ENCODE measurements at regions not wholly inside any gene's neighbourhood (a gene's known extent, or its start where the extent isn't known, plus 50 kb on each side); places are given as distances from the start of the nearest gene placed in this dataset.

DNA sequence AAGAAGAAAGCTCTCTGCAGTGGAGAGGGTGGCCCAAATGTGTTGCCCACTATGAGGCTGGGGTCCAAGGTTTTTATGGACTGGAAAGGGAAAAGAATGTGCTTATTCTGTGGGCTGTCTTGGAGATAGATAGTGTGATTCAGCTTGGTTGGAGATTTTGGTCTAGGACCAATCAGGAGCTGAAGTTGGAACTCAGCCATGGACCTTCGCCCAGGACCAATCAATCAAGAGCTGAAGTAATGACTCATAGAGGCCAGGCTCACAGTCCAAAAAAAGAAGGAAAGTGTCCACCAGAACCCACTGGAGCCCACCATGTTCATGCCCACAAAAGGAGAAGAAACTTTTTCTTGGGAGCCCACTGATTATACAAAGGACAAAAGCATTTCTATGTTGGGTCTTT, 369.5 kb downstream of the UBE2NL start:
- TF ChIP-seq, protein P1, sequence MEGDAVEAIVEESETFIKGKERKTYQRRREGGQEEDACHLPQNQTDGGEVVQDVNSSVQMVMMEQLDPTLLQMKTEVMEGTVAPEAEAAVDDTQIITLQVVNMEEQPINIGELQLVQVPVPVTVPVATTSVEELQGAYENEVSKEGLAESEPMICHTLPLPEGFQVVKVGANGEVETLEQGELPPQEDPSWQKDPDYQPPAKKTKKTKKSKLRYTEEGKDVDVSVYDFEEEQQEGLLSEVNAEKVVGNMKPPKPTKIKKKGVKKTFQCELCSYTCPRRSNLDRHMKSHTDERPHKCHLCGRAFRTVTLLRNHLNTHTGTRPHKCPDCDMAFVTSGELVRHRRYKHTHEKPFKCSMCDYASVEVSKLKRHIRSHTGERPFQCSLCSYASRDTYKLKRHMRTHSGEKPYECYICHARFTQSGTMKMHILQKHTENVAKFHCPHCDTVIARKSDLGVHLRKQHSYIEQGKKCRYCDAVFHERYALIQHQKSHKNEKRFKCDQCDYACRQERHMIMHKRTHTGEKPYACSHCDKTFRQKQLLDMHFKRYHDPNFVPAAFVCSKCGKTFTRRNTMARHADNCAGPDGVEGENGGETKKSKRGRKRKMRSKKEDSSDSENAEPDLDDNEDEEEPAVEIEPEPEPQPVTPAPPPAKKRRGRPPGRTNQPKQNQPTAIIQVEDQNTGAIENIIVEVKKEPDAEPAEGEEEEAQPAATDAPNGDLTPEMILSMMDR (IDR thresholded peaks at IDR 0.05): no peak
- intact Hi-C loops (cut with DNase I): no loop called here
- no peak for ATAC-seq
- Histone ChIP-seq H3K9me3 (peaks cover 2% of the 10 kb centered on the region), H3K27me3 (ENCODE audit: insufficient read depth in 3 of 3, low read length in 2 of 3) (no peaks in the 10 kb centered on the region), H3K4me3 (no peak overlapping the region), H3K27ac (no peak overlapping the region), H3K36me3 (ENCODE audit: insufficient read depth in 1 of 2, low read depth in 1 of 2) (no peaks in the 10 kb centered on the region), H3K4me1 (no peaks in the 10 kb centered on the region)
- DNase-seq: no peak
- 63 to 89% (median 85%) methylated on average over 1 of the region's 1 CpG for WGBS, 3 donors

DNA sequence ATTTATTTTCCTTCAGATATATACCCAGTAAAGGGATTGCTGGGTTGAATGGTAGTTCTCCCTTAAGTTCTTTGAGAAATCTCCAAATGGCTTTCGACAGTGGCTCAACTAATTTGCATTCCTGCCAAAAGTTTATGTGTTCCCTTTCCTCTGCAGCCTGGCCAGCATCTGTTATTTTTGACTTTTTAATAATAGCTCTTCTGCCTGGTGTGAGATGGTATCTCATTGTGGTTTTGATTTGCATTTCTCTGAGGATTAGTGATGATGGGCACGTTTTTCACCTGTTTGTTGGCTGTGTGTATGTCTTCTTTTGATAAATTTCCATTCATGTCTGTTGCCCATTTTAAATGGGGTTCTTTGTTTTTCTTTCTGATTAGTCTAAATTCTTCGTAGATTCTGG, 375.2 kb downstream of the UBE2NL start:
- WGBS, 3 donors: 35 to 49% (median 42%) methylated on average over 3 of the region's 3 CpGs
- Histone ChIP-seq H3K27ac (no peak overlapping the region), H3K4me3 (no peak overlapping the region), H3K9me3 (no peaks in the 10 kb centered on the region), H3K36me3 (ENCODE audit: insufficient read depth in 1 of 2, low read depth in 1 of 2) (no peaks in the 10 kb centered on the region), H3K4me1 (no peaks in the 10 kb centered on the region), H3K27me3 (ENCODE audit: insufficient read depth in 3 of 3, low read length in 2 of 3) (no peaks in the 10 kb centered on the region)
- TF ChIP-seq, protein P1 (IDR thresholded peaks at IDR 0.05): no peak
- DNase-seq (no peak), ATAC-seq (no peak)
- intact Hi-C loops (cut with DNase I): no loop called here

DNA sequence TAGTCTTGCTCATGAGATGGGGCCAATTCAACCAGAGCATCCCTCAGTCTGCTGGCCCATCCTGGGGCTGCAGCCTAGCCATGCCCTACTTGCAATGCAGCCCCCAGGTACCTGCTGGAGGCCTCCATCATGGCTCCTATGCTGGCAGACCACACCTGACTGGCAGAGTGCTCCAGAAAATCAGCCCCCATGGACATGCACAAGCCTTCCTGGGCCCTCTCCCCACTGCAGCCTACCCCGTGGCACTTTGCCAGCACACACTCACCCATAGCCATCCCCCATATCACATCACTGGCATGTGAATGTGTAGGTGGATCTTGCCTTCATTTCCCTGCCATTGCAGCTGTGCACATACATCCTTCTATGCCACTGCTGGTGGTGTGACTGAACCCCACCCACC, 381.8 kb downstream of the UBE2NL start:
- 54 to 69% (median 67%) methylated on average over 1 of the region's 1 CpG for WGBS, 3 donors
- H3K9me3 ChIP-seq: no peaks in the 10 kb centered on the region
- no peaks in the 10 kb centered on the region for H3K36me3 ChIP-seq (ENCODE audit: insufficient read depth in 1 of 2, low read depth in 1 of 2)
- intact Hi-C loops (cut with DNase I): no loop called here
- no peak for ATAC-seq
- TF ChIP-seq, protein P1 (IDR thresholded peaks at IDR 0.05): no peak
- no peaks in the 10 kb centered on the region for H3K4me1 ChIP-seq
- H3K4me3 ChIP-seq: no peak overlapping the region
- H3K27ac ChIP-seq: no peak overlapping the region
- DNase-seq: no peak
- H3K27me3 ChIP-seq (ENCODE audit: insufficient read depth in 3 of 3, low read length in 2 of 3): no peaks in the 10 kb centered on the region

DNA sequence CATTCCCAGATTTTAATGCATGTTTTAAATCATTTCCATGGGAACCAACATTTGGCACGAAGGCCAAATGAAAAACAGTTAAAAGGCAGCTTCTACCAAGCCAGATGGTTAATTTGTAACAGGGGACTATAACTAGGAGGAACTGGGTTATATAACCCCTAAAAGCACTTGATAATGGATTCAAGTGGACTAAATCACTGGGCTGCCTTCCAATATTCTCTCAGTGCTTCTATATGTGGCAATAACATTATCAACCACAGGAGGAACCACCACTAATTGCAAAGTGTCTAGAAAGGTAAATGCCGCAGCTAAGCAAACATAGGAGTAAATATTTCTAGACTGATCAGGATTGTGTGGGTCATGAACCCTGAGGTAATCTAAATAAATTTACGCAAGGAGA, 391.5 kb downstream of the UBE2NL start:
- no peaks in the 10 kb centered on the region for H3K4me1 ChIP-seq
- no peaks in the 10 kb centered on the region for H3K27me3 ChIP-seq (ENCODE audit: insufficient read depth in 3 of 3, low read length in 2 of 3)
- ATAC-seq: no peak
- DNase-seq: no peak
- H3K4me3 ChIP-seq: no peak overlapping the region
- TF ChIP-seq, protein P1 (IDR thresholded peaks at IDR 0.05): no peak
- WGBS, 3 donors: 44 to 50% (median 47%) methylated on average over 3 of the region's 3 CpGs
- no peak overlapping the region for H3K27ac ChIP-seq
- no peaks in the 10 kb centered on the region for H3K9me3 ChIP-seq
- intact Hi-C loops (cut with DNase I): no loop called here
- H3K36me3 ChIP-seq (ENCODE audit: insufficient read depth in 1 of 2, low read depth in 1 of 2): no peaks in the 10 kb centered on the region

DNA sequence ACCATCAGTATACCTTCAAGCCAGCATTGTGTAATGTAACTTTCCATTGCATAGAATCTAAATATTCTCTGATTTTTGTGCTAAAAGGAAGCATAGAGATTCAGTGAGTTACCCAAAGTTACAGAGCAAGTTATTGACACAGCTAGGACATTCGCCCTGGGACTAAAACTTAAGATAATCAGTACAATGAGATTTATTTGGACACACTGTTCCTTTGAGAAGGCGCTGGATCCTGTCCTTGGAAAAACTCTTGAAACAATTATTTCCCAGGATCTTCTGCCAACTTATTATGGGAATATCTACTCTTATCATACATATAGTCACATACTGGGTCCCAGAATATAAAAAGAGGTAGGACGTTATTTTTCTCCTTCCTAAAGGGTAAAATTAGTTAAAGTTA, 392.0 kb downstream of the UBE2NL start:
- TF ChIP-seq, protein P1 (IDR thresholded peaks at IDR 0.05): no peak
- 39 to 59% (median 56%) methylated on average over 3 of the region's 3 CpGs for WGBS, 3 donors
- H3K9me3 ChIP-seq: no peaks in the 10 kb centered on the region
- DNase-seq: no peak
- H3K4me1 ChIP-seq: no peaks in the 10 kb centered on the region
- H3K4me3 ChIP-seq: no peak overlapping the region
- H3K36me3 ChIP-seq (ENCODE audit: insufficient read depth in 1 of 2, low read depth in 1 of 2): no peaks in the 10 kb centered on the region
- H3K27me3 ChIP-seq (ENCODE audit: insufficient read depth in 3 of 3, low read length in 2 of 3): no peaks in the 10 kb centered on the region
- ATAC-seq: no peak
- intact Hi-C loops (cut with DNase I): no loop called here
- no peak overlapping the region for H3K27ac ChIP-seq

Data from psoas muscle (tissue), 7 donors.